CD4-positive, alpha-beta T cell (primary cell): ENCODE measurements at regions not wholly inside any gene's neighbourhood (a gene's known extent, or its start where the extent isn't known, plus 50 kb on each side); places are given as distances from the start of the nearest gene placed in this dataset.

Experiments
- ATAC-seq: fragments of 200-7000 bp; cut with Tn5 transposase; one replicate; pipeline ENCODE4 v1.10.0; 2022; ENCODE audit warnings: mild to moderate bottlenecking; ENCODE audit not compliant: poor library complexity
- CTCF ChIA-PET: fragments of 350-600 bp; sonication (Branson Sonifier 250); formaldehyde crosslinking; loops from one replicate; lab custom pipeline; 2021; ENCODE audit warnings: antibody characterized with exemption, inconsistent platforms; lab: Charles Lee
- POLR2A ChIA-PET: fragments of 350-600 bp; sonication (Branson Sonifier 250); formaldehyde crosslinking; loops from one replicate; lab custom pipeline; 2021; ENCODE audit warnings: antibody characterized with exemption, inconsistent platforms; lab: Charles Lee
- DNase-seq, 14 experiments: peaks; one replicate each; pipeline ENCODE4 v3.0.0-alpha.2; 2013 to 2020; ENCODE audit warnings: mixed read lengths in 2 of 14
- H3K27ac ChIP-seq, 2 donors: one replicate each; pipeline versions ENCODE4 v1.5.1 to v1.7.0; 2013; ENCODE audit warnings: low read length in 2 of 2, low read depth in 1 of 2, mild to moderate bottlenecking in 1 of 2
- H3K27me3 ChIP-seq, 2 experiments: 1 replicate in 1 of 2; 2 replicates in 1 of 2; pipeline versions ENCODE4 v1.6.1 to v1.7.0; 2013; ENCODE audit warnings: low read length in 2 of 2, control low read depth in 1 of 2, mild to moderate bottlenecking in 1 of 2, moderate library complexity in 1 of 2; ENCODE audit not compliant: insufficient read depth in 2 of 2, control insufficient read depth in 1 of 2
- H3K36me3 ChIP-seq: one replicate; pipeline ENCODE4 v1.6.1; 2013; ENCODE audit warnings: low read length, control low read depth; ENCODE audit not compliant: insufficient read depth
- H3K4me1 ChIP-seq: one replicate; pipeline ENCODE4 v1.6.1; 2013; ENCODE audit warnings: low read length, control low read depth; ENCODE audit not compliant: insufficient read depth
- H3K4me3 ChIP-seq: one replicate; pipeline ENCODE4 v1.5.1; 2013; ENCODE audit warnings: mild to moderate bottlenecking, low read length, moderate library complexity
- H3K9me3 ChIP-seq, 2 experiments: 1 replicate in 1 of 2; 2 replicates in 1 of 2; pipeline versions ENCODE4 v1.6.1 to v1.7.0; 2013; ENCODE audit warnings: low read length in 2 of 2, mild to moderate bottlenecking in 2 of 2, control low read depth in 1 of 2, moderate library complexity in 1 of 2; ENCODE audit not compliant: control insufficient read depth in 1 of 2, insufficient read depth in 1 of 2
- H3K27ac Mint-ChIP-seq: one replicate; pipeline ENCODE4 v1.8.0; 2020; ENCODE audit warnings: mixed read lengths
- H3K27me3 Mint-ChIP-seq: one replicate; pipeline ENCODE4 v1.8.0; 2021; ENCODE audit warnings: mixed read lengths
- H3K36me3 Mint-ChIP-seq: one replicate; pipeline ENCODE4 v1.8.0; 2021; ENCODE audit warnings: low read depth, mixed read lengths
- H3K4me1 Mint-ChIP-seq: one replicate; pipeline ENCODE4 v1.8.0; 2021; ENCODE audit warnings: low read depth, mixed read lengths
- H3K4me3 Mint-ChIP-seq: one replicate; pipeline ENCODE4 v1.8.0; 2020; ENCODE audit warnings: mild to moderate bottlenecking, mixed read lengths
- H3K9me3 Mint-ChIP-seq: one replicate; pipeline ENCODE4 v1.8.0; 2020; ENCODE audit warnings: mixed read lengths
- intact Hi-C, 2 experiments: fragments of 100-400 bp; cut with DNase I in 1 of 2; cut with micrococcal nuclease in 1 of 2; formaldehyde crosslinking; loops; one replicate each; pipeline versions ENCODE4 v1.15.1 to v1.9.0; 2023 to 2025; cut with DNase I, micrococcal nuclease
- TF ChIP-seq, protein P1 (sequence below): fragments of 200-600 bp; IDR thresholded peaks from one replicate; pipeline ENCODE4 v1.8.0; 2022; ENCODE audit warnings: antibody characterized with exemption, mild to moderate bottlenecking

DNA sequence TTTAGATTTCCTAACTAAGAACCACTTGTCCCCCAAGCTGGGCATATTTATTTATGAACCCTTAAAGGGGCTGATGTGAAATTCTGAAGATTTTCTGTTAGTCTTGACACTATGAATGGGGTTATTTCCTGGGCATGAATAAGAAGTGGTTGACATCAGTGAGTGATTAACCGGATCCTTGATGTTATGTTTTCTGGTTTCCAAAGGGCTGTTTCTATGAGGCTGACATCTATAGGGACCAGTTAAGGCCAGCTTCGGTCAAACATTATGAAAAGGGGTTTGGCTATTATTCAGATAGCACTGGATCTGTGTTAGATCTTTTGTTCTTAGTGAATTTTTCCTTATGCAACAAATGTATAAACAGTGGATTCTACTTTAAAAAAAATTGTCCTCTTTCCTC is 443.7 kb upstream of the SPRED2 start:
- TF ChIP-seq, protein P1, sequence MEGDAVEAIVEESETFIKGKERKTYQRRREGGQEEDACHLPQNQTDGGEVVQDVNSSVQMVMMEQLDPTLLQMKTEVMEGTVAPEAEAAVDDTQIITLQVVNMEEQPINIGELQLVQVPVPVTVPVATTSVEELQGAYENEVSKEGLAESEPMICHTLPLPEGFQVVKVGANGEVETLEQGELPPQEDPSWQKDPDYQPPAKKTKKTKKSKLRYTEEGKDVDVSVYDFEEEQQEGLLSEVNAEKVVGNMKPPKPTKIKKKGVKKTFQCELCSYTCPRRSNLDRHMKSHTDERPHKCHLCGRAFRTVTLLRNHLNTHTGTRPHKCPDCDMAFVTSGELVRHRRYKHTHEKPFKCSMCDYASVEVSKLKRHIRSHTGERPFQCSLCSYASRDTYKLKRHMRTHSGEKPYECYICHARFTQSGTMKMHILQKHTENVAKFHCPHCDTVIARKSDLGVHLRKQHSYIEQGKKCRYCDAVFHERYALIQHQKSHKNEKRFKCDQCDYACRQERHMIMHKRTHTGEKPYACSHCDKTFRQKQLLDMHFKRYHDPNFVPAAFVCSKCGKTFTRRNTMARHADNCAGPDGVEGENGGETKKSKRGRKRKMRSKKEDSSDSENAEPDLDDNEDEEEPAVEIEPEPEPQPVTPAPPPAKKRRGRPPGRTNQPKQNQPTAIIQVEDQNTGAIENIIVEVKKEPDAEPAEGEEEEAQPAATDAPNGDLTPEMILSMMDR = no peak
- Histone ChIP-seq H3K36me3 (no peaks in the 10 kb centered on the region), H3K4me1 (no peaks in the 10 kb centered on the region), H3K27me3 (peaks cover 0 to 6% of the 10 kb centered on the region in 2 experiments), H3K27ac (no peak overlapping the region), H3K9me3 (peaks cover 0 to 4% of the 10 kb centered on the region in 2 experiments), H3K4me3 (no peak overlapping the region)
- intact Hi-C loops = no loop called here
- Mint-ChIP-seq H3K27ac (no peak overlapping the region), H3K9me3 (no peaks in the 10 kb centered on the region), H3K4me1 (no peaks in the 10 kb centered on the region), H3K36me3 (no peaks in the 10 kb centered on the region), H3K4me3 (no peak overlapping the region), H3K27me3 (no peaks in the 10 kb centered on the region)
- DNase-seq = no peak
- ChIA-PET CTCF (no interaction called here), POLR2A (no interaction called here)
- ATAC-seq = no peak

DNA sequence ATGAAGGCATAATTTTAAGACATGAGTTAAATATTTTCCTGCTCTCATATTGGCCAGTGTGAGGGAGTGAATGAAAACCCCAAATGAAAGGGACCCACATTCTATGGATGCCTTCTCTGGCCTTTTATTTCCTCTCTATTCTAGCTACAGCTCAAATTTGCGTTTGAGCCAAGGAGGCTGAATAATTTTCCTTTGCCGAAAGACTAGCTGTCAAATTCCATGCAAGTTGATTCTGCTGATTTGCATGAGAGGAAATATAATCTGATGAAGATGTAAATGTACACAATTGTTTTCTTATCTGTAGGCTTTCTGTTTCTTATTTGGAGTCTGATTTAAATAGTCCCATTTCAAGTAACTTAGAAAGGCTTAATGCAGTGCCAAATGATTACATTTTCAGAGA is 438.4 kb upstream of the SPRED2 start:
- POLR2A ChIA-PET = no interaction called here
- no peak overlapping the region for H3K27ac Mint-ChIP-seq
- CTCF ChIA-PET = no interaction called here

DNA sequence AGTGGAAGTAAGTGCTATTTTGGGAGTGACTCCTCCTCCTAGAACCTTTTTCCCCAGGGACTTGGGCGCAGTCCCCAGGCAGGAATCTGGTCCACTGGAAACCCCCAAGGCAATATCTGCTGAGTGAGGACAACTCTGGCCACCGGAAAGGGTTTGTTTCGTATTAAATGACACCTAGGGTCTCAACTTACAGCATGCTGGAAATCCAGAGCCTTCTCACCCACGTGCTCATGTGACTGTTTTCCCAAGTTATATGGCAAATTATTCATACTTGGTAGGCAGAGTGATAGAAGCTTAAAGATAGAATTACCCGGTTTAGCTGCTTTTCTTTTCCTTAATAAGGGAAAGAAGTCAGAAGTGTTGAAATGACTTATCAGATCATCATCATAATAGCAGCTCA is 436.9 kb upstream of the SPRED2 start:
- Mint-ChIP-seq H3K27me3 (peaks cover 26% of the 10 kb centered on the region), H3K36me3 (no peaks in the 10 kb centered on the region), H3K4me3 (no peak overlapping the region), H3K4me1 (no peaks in the 10 kb centered on the region), H3K9me3 (no peaks in the 10 kb centered on the region), H3K27ac (no peak overlapping the region)
- POLR2A ChIA-PET = no interaction called here
- no peaks in the 10 kb centered on the region for H3K4me1 ChIP-seq
- CTCF ChIA-PET = no interaction called here
- no peak overlapping the region for H3K4me3 ChIP-seq
- no peak overlapping the region for H3K27ac ChIP-seq
- H3K9me3 ChIP-seq = no peaks in the 10 kb centered on the region
- TF ChIP-seq, protein P1 = no peak
- intact Hi-C loops = no loop called here
- no peaks in the 10 kb centered on the region for H3K36me3 ChIP-seq
- DNase-seq = no peak
- H3K27me3 ChIP-seq = peaks cover 0 to 4% of the 10 kb centered on the region in 2 experiments
- ATAC-seq = no peak

More for the DNA sequence above, 438.4 kb upstream of the SPRED2 start:
- Histone ChIP-seq H3K27ac (no peak overlapping the region), H3K27me3 (peaks cover 0 to 4% of the 10 kb centered on the region in 2 experiments), H3K36me3 (no peaks in the 10 kb centered on the region), H3K4me1 (no peaks in the 10 kb centered on the region), H3K4me3 (no peak overlapping the region), H3K9me3 (no peaks in the 10 kb centered on the region)
- H3K4me3 Mint-ChIP-seq = no peak overlapping the region
- TF ChIP-seq, protein P1 = no peak
- H3K27me3 Mint-ChIP-seq = peaks cover 26% of the 10 kb centered on the region
- H3K4me1 Mint-ChIP-seq = no peaks in the 10 kb centered on the region
- no peaks in the 10 kb centered on the region for H3K36me3 Mint-ChIP-seq
- no peaks in the 10 kb centered on the region for H3K9me3 Mint-ChIP-seq
- intact Hi-C loops = no loop called here
- no peak for ATAC-seq
- DNase-seq = no peak
